GM12878 (cell line): ENCODE measurements at regions not wholly inside any gene's neighbourhood (a gene's known extent, or its start where the extent isn't known, plus 50 kb on each side); places are given as distances from the start of the nearest gene placed in this dataset.

Experiments
- ATAC-seq: fragments of 200-7000 bp; cut with Tn5 transposase; 3 replicates; pipeline ENCODE4 v1.9.1; 2020; ENCODE audit warnings: mild to moderate bottlenecking, moderate library complexity
- BruUV-seq: library from RNA; stranded (reverse); fragments of 400-500 nt; replicated peaks from 2 replicates; lab custom pipeline; 2021; lab: Mats Ljungman, UMichigan
- CTCF ChIA-PET: fragments of 300-600 bp; sonication (Branson Sonifier 250); formaldehyde crosslinking; extraction: SDS; loops from one replicate; lab custom pipeline; 2021; ENCODE audit warnings: inconsistent platforms; lab: Yijun Ruan, JAX
- POLR2A ChIA-PET: fragments of 350-600 bp; formaldehyde crosslinking; extraction: SDS; loops from one replicate; lab custom pipeline; 2021; ENCODE audit warnings: inconsistent platforms; lab: Charles Lee
- RAD21 ChIA-PET: fragments of 300-600 bp; sonication (Branson Sonifier 250); formaldehyde crosslinking; loops from one replicate; lab custom pipeline; 2023; ENCODE audit warnings: antibody characterized with exemption; ENCODE audit not compliant: unreplicated experiment; lab: Charles Lee
- SMC1A ChIA-PET: fragments of 300-600 bp; sonication (Branson Sonifier 250); formaldehyde crosslinking; loops from one replicate; lab custom pipeline; 2023; ENCODE audit not compliant: unreplicated experiment, uncharacterized antibody; lab: Charles Lee
- DNase-seq: peaks from one replicate; pipeline ENCODE4 v3.0.0-alpha.2; 2011; ENCODE audit warnings: low read depth, low spot score
- FAIRE-seq: peaks from 3 replicates; lab custom pipeline; 2011; peaks lifted over from hg19 to GRCh38; lab: Jason Lieb, UNC
- H2AFZ ChIP-seq: 2 replicates; pipeline ENCODE4 v1.6.0; 2011; ENCODE audit warnings: low read depth, low read length, control low read depth; ENCODE audit not compliant: control insufficient read depth
- H3K27ac ChIP-seq: 2 replicates; pipeline ENCODE4 v1.5.1; 2011; ENCODE audit warnings: control low read depth; ENCODE audit not compliant: control insufficient read depth, insufficient read depth
- H3K27me3 ChIP-seq, 2 experiments: replicated peaks in 1 of 2; 2 replicates each; pipeline versions ENCODE4 v1.6.0 to v1.6.1; 2011; ENCODE audit warnings: low read length in 1 of 2; ENCODE audit not compliant: control insufficient read depth in 2 of 2, insufficient read depth in 2 of 2
- H3K36me3 ChIP-seq, 2 experiments: 2 replicates each; pipeline ENCODE4 v1.5.1; 2011; ENCODE audit warnings: low read length in 1 of 2; ENCODE audit not compliant: control insufficient read depth in 2 of 2, insufficient read depth in 2 of 2
- H3K4me1 ChIP-seq: 2 replicates; pipeline ENCODE4 v1.6.1; 2011; ENCODE audit warnings: mild to moderate bottlenecking, low read length, moderate library complexity, mixed read lengths; ENCODE audit not compliant: control insufficient read depth, insufficient read depth
- H3K4me2 ChIP-seq: 2 replicates; pipeline ENCODE4 v1.6.0; 2011; ENCODE audit warnings: control low read depth; ENCODE audit not compliant: control insufficient read depth, insufficient read depth
- H3K4me3 ChIP-seq: fragments of 200-600 bp; sonication (generic); 2 replicates; pipeline ENCODE4 v1.5.1; 2016
- H3K79me2 ChIP-seq: 2 replicates; pipeline ENCODE4 v1.6.0; 2011; ENCODE audit warnings: low read length; ENCODE audit not compliant: control insufficient read depth, insufficient read depth
- H3K9ac ChIP-seq: 2 replicates; pipeline ENCODE4 v1.8.0; 2011; ENCODE audit warnings: low read length, control low read depth, mixed read lengths; ENCODE audit not compliant: control insufficient read depth, insufficient read depth
- H3K9me3 ChIP-seq: replicated peaks from 3 replicates; pipeline ENCODE4 v1.5.1; 2011; ENCODE audit warnings: mild to moderate bottlenecking, low read length; ENCODE audit not compliant: control insufficient read depth, insufficient read depth
- H4K20me1 ChIP-seq: 2 replicates; pipeline ENCODE4 v1.6.0; 2011; ENCODE audit not compliant: control insufficient read depth, insufficient read depth
- ASH2L ChIP-seq: fragments of 300-600, 200-600 bp; sonication (generic); IDR thresholded peaks from 2 replicates; pipeline ENCODE4 v1.6.1; 2017; ENCODE audit warnings: low read depth, mild to moderate bottlenecking, borderline replicate concordance
- ATF2 ChIP-seq: IDR thresholded peaks from 2 replicates; pipeline ENCODE4 v1.6.1; 2012; ENCODE audit warnings: low read length, inconsistent platforms
- ATF7 ChIP-seq: fragments of 450-650 bp; IDR thresholded peaks from 2 replicates; pipeline ENCODE4 v1.6.1; 2016; ENCODE audit warnings: low read depth, mild to moderate bottlenecking
- BHLHE40 ChIP-seq, 2 experiments: fragments of 450-650 bp in 1 of 2; IDR thresholded peaks; 2 replicates each; pipeline ENCODE4 v1.6.1; 2011 to 2017; ENCODE audit warnings: low read depth in 2 of 2, borderline replicate concordance in 1 of 2, improper control_type of control experiment in 1 of 2, low read length in 1 of 2, mild to moderate bottlenecking in 1 of 2
- CREB1 ChIP-seq: IDR thresholded peaks from 2 replicates; pipeline ENCODE4 v1.6.1; 2012; ENCODE audit warnings: low read depth, mild to moderate bottlenecking, inconsistent platforms
- NFYB ChIP-seq: IDR thresholded peaks from 2 replicates; pipeline ENCODE4 v1.6.1; 2011; ENCODE audit warnings: low read depth, mild to moderate bottlenecking, low read length, improper control_type of control experiment, moderate library complexity; ENCODE audit not compliant: insufficient read depth
- PML ChIP-seq: IDR thresholded peaks from 2 replicates; pipeline ENCODE4 v1.6.1; 2012; ENCODE audit warnings: low read length, inconsistent platforms
- POLR2AphosphoS5 ChIP-seq: IDR thresholded peaks from 2 replicates; pipeline ENCODE4 v1.6.1; 2011; ENCODE audit warnings: mild to moderate bottlenecking, low read length, inconsistent platforms
- RUNX3 ChIP-seq: IDR thresholded peaks from 2 replicates; pipeline ENCODE4 v1.6.1; 2012; ENCODE audit warnings: low read length, inconsistent platforms
- SKIL ChIP-seq: fragments of 450-650 bp; IDR thresholded peaks from 2 replicates; pipeline ENCODE4 v1.6.1; 2017; ENCODE audit warnings: mild to moderate bottlenecking, low read depth, inconsistent platforms; ENCODE audit not compliant: poor library complexity, severe bottlenecking
- SMAD1 ChIP-seq: fragments of 450-650 bp; IDR thresholded peaks from 2 replicates; pipeline ENCODE4 v1.6.1; 2018; ENCODE audit warnings: mild to moderate bottlenecking, low read depth; ENCODE audit not compliant: partially characterized antibody
- SUPT20H ChIP-seq: IDR thresholded peaks from 2 replicates; pipeline ENCODE4 v1.6.1; 2011; ENCODE audit warnings: low read depth, mild to moderate bottlenecking, low read length, moderate library complexity, borderline replicate concordance; ENCODE audit not compliant: control insufficient read depth
- ZNF274 ChIP-seq: IDR thresholded peaks from one replicate; pipeline ENCODE4 v1.8.0; 2011; ENCODE audit not compliant: insufficient read length, insufficient read depth
- WGBS: methylation state at CpG from one replicate; pipeline ENCODE4 v1.1.6; 2016; ENCODE audit warnings: low lambda C conversion rate; ENCODE audit not compliant: insufficient replicate concordance, insufficient coverage; ENCODE audit errors: missing lambda C conversion rate; 5-methylcytosine and 5-hydroxymethylcytosine counted together
- in situ Hi-C: fragments of 300-500 bp; cut with MboI; formaldehyde crosslinking; loops from 9 replicates; pipeline ENCODE4 v1.14.3; 2018; ENCODE audit warnings: mixed read lengths
- intact Hi-C: fragments of 100-400 bp; cut with micrococcal nuclease; formaldehyde crosslinking; loops from one replicate; pipeline ENCODE4 v1.14.2; 2022; ENCODE audit not compliant: unreplicated experiment
- TF ChIP-seq, protein P1 (sequence below): IDR thresholded peaks from 2 replicates; pipeline ENCODE4 v1.6.1; 2012; ENCODE audit warnings: low read depth, low read length, improper control_type of control experiment
- TF ChIP-seq, protein P2 (sequence below): fragments of 450-650 bp; conservative IDR thresholded peaks from 2 replicates; pipeline ENCODE4 v1.6.1; 2017; ENCODE audit warnings: mild to moderate bottlenecking, moderate library complexity

DNA sequence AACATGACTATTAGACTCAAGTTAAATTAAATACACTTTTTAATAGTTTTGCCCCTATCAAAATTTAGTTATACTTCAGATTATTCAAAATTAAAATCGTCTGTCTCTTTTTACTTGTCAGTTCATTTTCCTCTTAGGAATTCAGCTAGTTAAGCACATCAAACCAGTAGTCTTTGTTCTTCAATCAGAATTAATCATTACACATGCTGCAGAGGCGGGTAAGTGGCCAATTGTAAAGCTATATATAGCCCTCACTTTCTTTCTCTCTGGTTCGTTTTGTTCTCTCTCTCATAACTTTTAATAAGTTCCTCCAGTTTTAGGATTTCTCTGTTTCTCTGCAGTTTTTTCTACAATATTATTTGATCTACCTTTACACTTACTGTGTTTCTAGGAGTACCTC is 359.1 kb upstream of the PABPC4L start (continued):
- TF ChIP-seq ZNF274: no peak
- TF ChIP-seq CREB1: no peak
- TF ChIP-seq SUPT20H: no peak
- no peak for TF ChIP-seq SKIL

GRCh38 chr4:134552063-134552462 is 350.5 kb upstream of the PABPC4L start:
- FAIRE-seq (no peak), ATAC-seq (no peak), DNase-seq (no peak)
- H3K79me2 ChIP-seq: no peaks in the 10 kb centered on the region
- CTCF ChIA-PET: no interaction called here
- H4K20me1 ChIP-seq: no peaks in the 10 kb centered on the region
- no peaks in the 10 kb centered on the region for H3K27me3 ChIP-seq
- BruUV-seq: no TSS peak
- H3K36me3 ChIP-seq: no peaks in the 10 kb centered on the region
- no peak overlapping the region for H3K9ac ChIP-seq
- in situ Hi-C loops (no loop called here), intact Hi-C loops (no loop called here)
- POLR2A ChIA-PET: no interaction called here
- no peaks in the 10 kb centered on the region for H3K4me1 ChIP-seq
- SMC1A ChIA-PET: no interaction called here
- no peak overlapping the region for H2AFZ ChIP-seq
- RAD21 ChIA-PET: no interaction called here
- H3K4me3 ChIP-seq: no peak overlapping the region
- H3K4me2 ChIP-seq: no peak overlapping the region
- no peaks in the 10 kb centered on the region for H3K9me3 ChIP-seq
- H3K27ac ChIP-seq: no peak overlapping the region
- WGBS: 0% methylated on average over 1 of the region's 1 CpG
- TF ChIP-seq SMAD1: no peak
- TF ChIP-seq ASH2L: no peak
- TF ChIP-seq, protein P1, sequence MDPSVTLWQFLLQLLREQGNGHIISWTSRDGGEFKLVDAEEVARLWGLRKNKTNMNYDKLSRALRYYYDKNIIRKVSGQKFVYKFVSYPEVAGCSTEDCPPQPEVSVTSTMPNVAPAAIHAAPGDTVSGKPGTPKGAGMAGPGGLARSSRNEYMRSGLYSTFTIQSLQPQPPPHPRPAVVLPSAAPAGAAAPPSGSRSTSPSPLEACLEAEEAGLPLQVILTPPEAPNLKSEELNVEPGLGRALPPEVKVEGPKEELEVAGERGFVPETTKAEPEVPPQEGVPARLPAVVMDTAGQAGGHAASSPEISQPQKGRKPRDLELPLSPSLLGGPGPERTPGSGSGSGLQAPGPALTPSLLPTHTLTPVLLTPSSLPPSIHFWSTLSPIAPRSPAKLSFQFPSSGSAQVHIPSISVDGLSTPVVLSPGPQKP: no peak
- TF ChIP-seq, protein P2, sequence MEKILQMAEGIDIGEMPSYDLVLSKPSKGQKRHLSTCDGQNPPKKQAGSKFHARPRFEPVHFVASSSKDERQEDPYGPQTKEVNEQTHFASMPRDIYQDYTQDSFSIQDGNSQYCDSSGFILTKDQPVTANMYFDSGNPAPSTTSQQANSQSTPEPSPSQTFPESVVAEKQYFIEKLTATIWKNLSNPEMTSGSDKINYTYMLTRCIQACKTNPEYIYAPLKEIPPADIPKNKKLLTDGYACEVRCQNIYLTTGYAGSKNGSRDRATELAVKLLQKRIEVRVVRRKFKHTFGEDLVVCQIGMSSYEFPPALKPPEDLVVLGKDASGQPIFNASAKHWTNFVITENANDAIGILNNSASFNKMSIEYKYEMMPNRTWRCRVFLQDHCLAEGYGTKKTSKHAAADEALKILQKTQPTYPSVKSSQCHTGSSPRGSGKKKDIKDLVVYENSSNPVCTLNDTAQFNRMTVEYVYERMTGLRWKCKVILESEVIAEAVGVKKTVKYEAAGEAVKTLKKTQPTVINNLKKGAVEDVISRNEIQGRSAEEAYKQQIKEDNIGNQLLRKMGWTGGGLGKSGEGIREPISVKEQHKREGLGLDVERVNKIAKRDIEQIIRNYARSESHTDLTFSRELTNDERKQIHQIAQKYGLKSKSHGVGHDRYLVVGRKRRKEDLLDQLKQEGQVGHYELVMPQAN: no peak
- TF ChIP-seq POLR2AphosphoS5: no peak
- no peak for TF ChIP-seq ATF2
- TF ChIP-seq NFYB: no peak
- TF ChIP-seq RUNX3: no peak
- no peak for TF ChIP-seq ATF7
- no peak for TF ChIP-seq BHLHE40 (IDR thresholded peaks at IDR 0.05; ENCODE audit: borderline replicate concordance in 1 of 2, low read depth in 2 of 2, low read length in 1 of 2)
- TF ChIP-seq PML: no peak
